Ishikawa (cell line): ENCODE measurements at regions not wholly inside any gene's neighbourhood (a gene's known extent, or its start where the extent isn't known, plus 50 kb on each side); places are given as distances from the start of the nearest gene placed in this dataset.

Experiments
- CREB1 ChIP-seq: IDR thresholded peaks from 2 replicates; pipeline ENCODE4 v1.6.1; 2012; ENCODE audit warnings: low read depth
- EP300 ChIP-seq: IDR thresholded peaks from 2 replicates; pipeline ENCODE4 v1.6.1; 2012; ENCODE audit warnings: borderline replicate concordance
- NFIC ChIP-seq: IDR thresholded peaks from 2 replicates; pipeline ENCODE4 v1.6.1; 2012
- REST ChIP-seq: IDR thresholded peaks from 2 replicates; pipeline ENCODE4 v1.6.1; 2012; ENCODE audit warnings: low read depth, mild to moderate bottlenecking
- TCF12 ChIP-seq: IDR thresholded peaks from 2 replicates; pipeline ENCODE4 v1.6.1; 2012; ENCODE audit warnings: low read depth
- TEAD4 ChIP-seq: IDR thresholded peaks from 2 replicates; pipeline ENCODE4 v1.6.1; 2012

DNA sequence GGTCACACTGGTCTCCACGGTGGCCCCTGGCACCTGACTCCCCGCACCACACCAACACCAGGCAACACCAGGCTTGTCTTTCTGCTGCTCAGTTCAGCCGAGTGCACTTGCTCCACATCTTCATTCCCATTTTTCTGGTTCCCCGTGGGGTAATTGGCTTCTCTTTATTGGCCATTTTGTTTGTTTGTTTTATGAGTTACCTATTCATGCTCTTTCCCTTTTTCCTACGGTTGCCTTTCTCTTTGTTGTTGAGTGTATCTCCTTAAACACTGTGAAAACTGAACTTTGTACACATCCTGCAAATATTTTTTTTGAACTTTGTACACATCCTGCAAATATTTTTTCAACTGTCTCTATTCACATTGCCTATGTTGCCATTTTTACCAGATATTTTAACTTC is 834.0 kb downstream of the BRD1 start:
- no peak for TF ChIP-seq EP300
- TF ChIP-seq CREB1: no peak
- TF ChIP-seq REST: no peak
- no peak for TF ChIP-seq TEAD4
- no peak for TF ChIP-seq TCF12
- TF ChIP-seq NFIC: no peak
